WTC11 (cell line): ENCODE measurements at regions not wholly inside any gene's neighbourhood (a gene's known extent, or its start where the extent isn't known, plus 50 kb on each side); places are given as distances from the start of the nearest gene placed in this dataset.
"Not testable (repeated sequence)": the region's sequence is repeated elsewhere in the genome, so short reads cannot be mapped to it uniquely, and the experiment has no call there.

Experiments used
- ATAC-seq: fragments of 200-7000 bp; cut with Tn5 transposase; 2 replicates; pipeline ENCODE4 v1.10.0; 2021; ENCODE audit warnings: mild to moderate bottlenecking, moderate library complexity
- CTCF ChIA-PET: fragments of 300-600 bp; sonication (Branson Sonifier 250); formaldehyde crosslinking; loops from one replicate; lab custom pipeline; 2021; ENCODE audit warnings: antibody characterized with exemption; lab: Charles Lee
- POLR2A ChIA-PET: fragments of 350-600 bp; sonication (Branson Sonifier 250); formaldehyde crosslinking; loops from one replicate; lab custom pipeline; 2021; ENCODE audit warnings: antibody characterized with exemption; lab: Charles Lee
- DNase-seq: peaks from one replicate; pipeline ENCODE4 v3.0.0; 2021; ENCODE audit warnings: low spot score
- H3K27ac Mint-ChIP-seq: 2 replicates; pipeline ENCODE4 v1.8.0; 2021; ENCODE audit warnings: mixed read lengths
- H3K27me3 Mint-ChIP-seq: 2 replicates; pipeline ENCODE4 v1.8.0; 2021; ENCODE audit warnings: low read depth, mild to moderate bottlenecking, moderate library complexity, mixed read lengths
- H3K36me3 Mint-ChIP-seq: 2 replicates; pipeline ENCODE4 v1.8.0; 2021; ENCODE audit warnings: mixed read lengths
- H3K4me1 Mint-ChIP-seq: 2 replicates; pipeline ENCODE4 v1.8.0; 2022; ENCODE audit warnings: mixed read lengths
- H3K4me3 Mint-ChIP-seq: 2 replicates; pipeline ENCODE4 v1.8.0; 2021; ENCODE audit warnings: mild to moderate bottlenecking, moderate library complexity, mixed read lengths
- H3K9me3 Mint-ChIP-seq: 2 replicates; pipeline ENCODE4 v1.8.0; 2021; ENCODE audit warnings: mixed read lengths
- EMX1 ChIP-seq: fragments of 250-450 bp; sonication (Bioruptor Pico); IDR thresholded peaks from 2 replicates; pipeline ENCODE4 v1.8.0; 2021; ENCODE audit warnings: mild to moderate bottlenecking
- ESRRA ChIP-seq: sonication (generic); formaldehyde crosslinking; IDR thresholded peaks from 2 replicates; pipeline ENCODE4 v1.8.1; 2022; ENCODE audit warnings: mild to moderate bottlenecking, missing genetic modification reagents, borderline replicate concordance
- GTF2I ChIP-seq: fragments of 250-450 bp; sonication (Bioruptor Pico); conservative IDR thresholded peaks from 2 replicates; pipeline ENCODE4 v1.4.0; 2021; ENCODE audit warnings: mild to moderate bottlenecking
- HMGA2 ChIP-seq: fragments of 250-450 bp; sonication (Bioruptor Pico); IDR thresholded peaks from 2 replicates; pipeline ENCODE4 v1.4.0; 2021; ENCODE audit warnings: mild to moderate bottlenecking, moderate library complexity
- MXD4 ChIP-seq: fragments of 250-450 bp; sonication (Bioruptor Pico); IDR thresholded peaks from 2 replicates; pipeline ENCODE4 v1.8.0; 2021; ENCODE audit warnings: mild to moderate bottlenecking, moderate library complexity, borderline replicate concordance
- NR1H2 ChIP-seq: sonication (generic); formaldehyde crosslinking; IDR thresholded peaks from 2 replicates; pipeline ENCODE4 v1.9.0; 2021; ENCODE audit warnings: mild to moderate bottlenecking, moderate library complexity, missing genetic modification reagents
- NR2C2 ChIP-seq: sonication (generic); formaldehyde crosslinking; IDR thresholded peaks from 2 replicates; pipeline ENCODE4 v1.8.0; 2022; ENCODE audit warnings: mild to moderate bottlenecking, missing genetic modification reagents
- OVOL2 ChIP-seq: fragments of 250-450 bp; sonication (Bioruptor Pico); IDR thresholded peaks from 2 replicates; pipeline ENCODE4 v1.9.0; 2021; ENCODE audit warnings: mild to moderate bottlenecking, borderline replicate concordance
- RORB ChIP-seq: fragments of 250-450 bp; sonication (Bioruptor Pico); IDR thresholded peaks from 2 replicates; pipeline ENCODE4 v1.9.0; 2021; ENCODE audit warnings: mild to moderate bottlenecking
- ZNF396 ChIP-seq: fragments of 250-450 bp; sonication (Bioruptor Pico); IDR thresholded peaks from 2 replicates; pipeline ENCODE4 v1.8.0; 2021; ENCODE audit warnings: mild to moderate bottlenecking, moderate library complexity, borderline replicate concordance
- TF ChIP-seq, protein P1 (sequence below): fragments of 250-450 bp; sonication (Bioruptor Pico); IDR thresholded peaks from 2 replicates; pipeline ENCODE4 v1.8.0; 2021; ENCODE audit warnings: mild to moderate bottlenecking
- TF ChIP-seq, protein P2 (sequence below): sonication (generic); formaldehyde crosslinking; IDR thresholded peaks from 2 replicates; pipeline ENCODE4 v1.8.1; 2022; ENCODE audit warnings: mild to moderate bottlenecking, moderate library complexity, missing genetic modification reagents
- TF ChIP-seq, protein P3 (sequence below): sonication (generic); formaldehyde crosslinking; IDR thresholded peaks from 2 replicates; pipeline ENCODE4 v1.8.0; 2022; ENCODE audit warnings: missing genetic modification reagents
- TF ChIP-seq, protein P4 (sequence below): sonication (generic); formaldehyde crosslinking; IDR thresholded peaks from 2 replicates; pipeline ENCODE4 v1.8.1; 2023; ENCODE audit warnings: mild to moderate bottlenecking, moderate library complexity, missing genetic modification reagents
- TF ChIP-seq, protein P5 (sequence below): sonication (generic); formaldehyde crosslinking; IDR thresholded peaks from 2 replicates; pipeline ENCODE4 v1.8.0; 2022; ENCODE audit warnings: mild to moderate bottlenecking, missing genetic modification reagents
- TF ChIP-seq, protein P6 (sequence below): sonication (generic); formaldehyde crosslinking; IDR thresholded peaks from 2 replicates; pipeline ENCODE4 v1.8.1; 2023; ENCODE audit warnings: mild to moderate bottlenecking, missing genetic modification reagents
- TF ChIP-seq, protein P7 (sequence below): sonication (generic); formaldehyde crosslinking; IDR thresholded peaks from 2 replicates; pipeline ENCODE4 v1.8.1; 2023; ENCODE audit warnings: mild to moderate bottlenecking, missing genetic modification reagents, moderate library complexity

DNA sequence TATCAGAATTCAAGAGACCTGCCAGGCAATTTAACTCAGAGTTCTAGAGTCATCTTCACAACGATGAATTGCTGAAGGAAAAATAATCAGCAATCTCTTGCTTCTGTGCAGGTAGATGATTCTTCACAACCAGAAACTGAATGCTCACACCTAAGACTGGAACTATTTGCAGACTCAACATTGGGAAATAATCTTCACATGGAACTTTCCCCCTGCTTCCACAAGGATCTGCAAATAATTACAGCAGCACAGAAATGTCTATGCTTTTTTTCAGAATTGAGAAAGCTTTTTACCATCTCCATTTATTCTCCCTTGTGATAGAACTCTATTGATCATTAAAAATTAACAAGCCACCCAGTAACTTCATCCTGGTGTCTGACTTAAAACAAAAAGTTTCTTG is 282.8 kb downstream of the AHR start:
- TF ChIP-seq, protein P1, sequence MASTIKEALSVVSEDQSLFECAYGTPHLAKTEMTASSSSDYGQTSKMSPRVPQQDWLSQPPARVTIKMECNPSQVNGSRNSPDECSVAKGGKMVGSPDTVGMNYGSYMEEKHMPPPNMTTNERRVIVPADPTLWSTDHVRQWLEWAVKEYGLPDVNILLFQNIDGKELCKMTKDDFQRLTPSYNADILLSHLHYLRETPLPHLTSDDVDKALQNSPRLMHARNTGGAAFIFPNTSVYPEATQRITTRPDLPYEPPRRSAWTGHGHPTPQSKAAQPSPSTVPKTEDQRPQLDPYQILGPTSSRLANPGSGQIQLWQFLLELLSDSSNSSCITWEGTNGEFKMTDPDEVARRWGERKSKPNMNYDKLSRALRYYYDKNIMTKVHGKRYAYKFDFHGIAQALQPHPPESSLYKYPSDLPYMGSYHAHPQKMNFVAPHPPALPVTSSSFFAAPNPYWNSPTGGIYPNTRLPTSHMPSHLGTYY (CRISPR knock-in tag): no peak
- TF ChIP-seq NR2C2 (CRISPR knock-in tag): no peak
- Mint-ChIP-seq H3K27ac (no peak overlapping the region), H3K4me3 (no peak overlapping the region), H3K27me3 (peaks cover 4% of the 10 kb centered on the region; the same call in 1 of the 2 replicates), H3K9me3 (peaks cover 26% of the 10 kb centered on the region), H3K4me1 (no peaks in the 10 kb centered on the region), H3K36me3 (peaks cover 15% of the 10 kb centered on the region)
- POLR2A ChIA-PET: no interaction called here
- no peak for ATAC-seq
- CTCF ChIA-PET: no interaction called here
- no peak for DNase-seq

DNA sequence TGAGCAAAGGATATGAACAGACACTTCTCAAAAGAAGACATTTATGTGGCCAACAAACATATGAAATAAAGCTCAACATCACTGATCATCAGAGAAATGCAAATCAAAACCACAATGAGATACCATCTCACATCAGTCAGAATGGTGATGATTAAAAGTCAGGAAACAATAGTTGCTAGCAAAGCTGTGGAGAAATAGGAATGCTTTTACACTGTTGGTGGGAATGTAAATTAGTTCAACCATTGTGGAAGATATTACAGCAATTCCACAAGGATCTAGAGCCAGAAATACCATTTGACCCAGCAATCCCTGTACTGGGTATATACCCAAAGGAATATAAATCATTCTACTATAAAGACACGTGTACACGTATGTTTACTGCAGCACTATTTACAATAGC is 284.2 kb downstream of the AHR start:
- ATAC-seq, H3K4me1 Mint-ChIP-seq, H3K4me3 Mint-ChIP-seq, H3K36me3 Mint-ChIP-seq, CTCF ChIA-PET, H3K27me3 Mint-ChIP-seq, H3K27ac Mint-ChIP-seq, POLR2A ChIA-PET, DNase-seq: not testable (repeated sequence)
- H3K9me3 Mint-ChIP-seq: peaks cover 12% of the 10 kb centered on the region

DNA sequence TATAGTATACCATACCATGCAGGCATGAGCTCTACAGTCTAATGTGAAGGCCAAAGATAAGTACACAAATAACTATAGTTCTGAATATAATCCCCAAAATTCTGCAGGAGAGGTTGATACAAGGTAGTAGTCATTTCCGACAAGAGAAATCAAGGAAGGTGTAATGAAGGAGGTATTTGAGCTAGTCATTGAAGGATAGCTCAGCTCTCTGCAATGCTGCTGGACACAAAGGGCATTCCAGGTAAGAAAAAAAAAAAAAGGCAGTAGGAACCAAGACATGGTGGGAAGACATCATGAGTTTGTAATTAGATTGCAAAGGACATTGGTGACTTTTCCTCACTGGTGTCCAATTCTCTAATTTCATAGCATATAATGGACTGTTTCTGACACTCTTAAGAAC is 285.3 kb downstream of the AHR start:
- peaks cover under 1% of the 10 kb centered on the region; the same call in 1 of the 2 replicates for H3K9me3 Mint-ChIP-seq
- no peak overlapping the region for H3K4me3 Mint-ChIP-seq
- no peaks in the 10 kb centered on the region for H3K36me3 Mint-ChIP-seq
- ChIA-PET CTCF (no interaction called here), POLR2A (no interaction called here)
- H3K27me3 Mint-ChIP-seq: no peaks in the 10 kb centered on the region
- H3K27ac Mint-ChIP-seq: no peak overlapping the region
- DNase-seq: no peak
- TF ChIP-seq MXD4 (CRISPR knock-in tag) (no peak), RORB (CRISPR knock-in tag) (no peak)
- TF ChIP-seq, all 79 proteins: peak for 0
- H3K4me1 Mint-ChIP-seq: no peaks in the 10 kb centered on the region
- no peak for ATAC-seq

DNA sequence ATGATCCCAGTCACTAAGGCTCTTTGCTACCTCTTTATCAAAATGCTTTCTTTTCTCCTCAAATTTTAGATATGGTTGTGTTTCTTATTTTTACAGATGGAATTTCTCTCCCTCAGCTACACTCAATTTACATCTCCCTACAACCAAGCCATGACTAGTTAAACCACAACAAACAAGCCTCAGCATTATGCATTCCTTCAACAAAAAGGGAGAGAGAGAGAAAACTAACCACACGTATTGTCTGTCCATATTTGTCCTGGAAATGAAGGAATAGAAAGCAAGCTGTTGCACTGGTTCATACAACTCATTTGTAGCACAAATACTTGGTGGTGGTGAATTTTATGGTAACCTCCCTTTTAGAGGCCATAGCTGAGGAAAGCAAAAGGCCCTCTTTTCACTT is 286.4 kb downstream of the AHR start:
- ChIA-PET POLR2A (no interaction called here), CTCF (no interaction called here)
- H3K27me3 Mint-ChIP-seq: no peaks in the 10 kb centered on the region
- H3K4me3 Mint-ChIP-seq: no peak overlapping the region
- H3K36me3 Mint-ChIP-seq: no peaks in the 10 kb centered on the region
- no peak overlapping the region for H3K27ac Mint-ChIP-seq
- no peak for DNase-seq
- H3K9me3 Mint-ChIP-seq: no peaks in the 10 kb centered on the region
- no peak for ATAC-seq
- no peak for TF ChIP-seq HMGA2
- TF ChIP-seq ZNF396 (CRISPR knock-in tag): no peak
- no peak for TF ChIP-seq GTF2I (CRISPR knock-in tag)
- TF ChIP-seq, protein P2, sequence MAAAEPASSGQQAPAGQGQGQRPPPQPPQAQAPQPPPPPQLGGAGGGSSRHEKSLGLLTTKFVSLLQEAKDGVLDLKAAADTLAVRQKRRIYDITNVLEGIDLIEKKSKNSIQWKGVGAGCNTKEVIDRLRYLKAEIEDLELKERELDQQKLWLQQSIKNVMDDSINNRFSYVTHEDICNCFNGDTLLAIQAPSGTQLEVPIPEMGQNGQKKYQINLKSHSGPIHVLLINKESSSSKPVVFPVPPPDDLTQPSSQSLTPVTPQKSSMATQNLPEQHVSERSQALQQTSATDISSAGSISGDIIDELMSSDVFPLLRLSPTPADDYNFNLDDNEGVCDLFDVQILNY (CRISPR knock-in tag): no peak
- TF ChIP-seq ESRRA: no peak
- TF ChIP-seq, protein P3, sequence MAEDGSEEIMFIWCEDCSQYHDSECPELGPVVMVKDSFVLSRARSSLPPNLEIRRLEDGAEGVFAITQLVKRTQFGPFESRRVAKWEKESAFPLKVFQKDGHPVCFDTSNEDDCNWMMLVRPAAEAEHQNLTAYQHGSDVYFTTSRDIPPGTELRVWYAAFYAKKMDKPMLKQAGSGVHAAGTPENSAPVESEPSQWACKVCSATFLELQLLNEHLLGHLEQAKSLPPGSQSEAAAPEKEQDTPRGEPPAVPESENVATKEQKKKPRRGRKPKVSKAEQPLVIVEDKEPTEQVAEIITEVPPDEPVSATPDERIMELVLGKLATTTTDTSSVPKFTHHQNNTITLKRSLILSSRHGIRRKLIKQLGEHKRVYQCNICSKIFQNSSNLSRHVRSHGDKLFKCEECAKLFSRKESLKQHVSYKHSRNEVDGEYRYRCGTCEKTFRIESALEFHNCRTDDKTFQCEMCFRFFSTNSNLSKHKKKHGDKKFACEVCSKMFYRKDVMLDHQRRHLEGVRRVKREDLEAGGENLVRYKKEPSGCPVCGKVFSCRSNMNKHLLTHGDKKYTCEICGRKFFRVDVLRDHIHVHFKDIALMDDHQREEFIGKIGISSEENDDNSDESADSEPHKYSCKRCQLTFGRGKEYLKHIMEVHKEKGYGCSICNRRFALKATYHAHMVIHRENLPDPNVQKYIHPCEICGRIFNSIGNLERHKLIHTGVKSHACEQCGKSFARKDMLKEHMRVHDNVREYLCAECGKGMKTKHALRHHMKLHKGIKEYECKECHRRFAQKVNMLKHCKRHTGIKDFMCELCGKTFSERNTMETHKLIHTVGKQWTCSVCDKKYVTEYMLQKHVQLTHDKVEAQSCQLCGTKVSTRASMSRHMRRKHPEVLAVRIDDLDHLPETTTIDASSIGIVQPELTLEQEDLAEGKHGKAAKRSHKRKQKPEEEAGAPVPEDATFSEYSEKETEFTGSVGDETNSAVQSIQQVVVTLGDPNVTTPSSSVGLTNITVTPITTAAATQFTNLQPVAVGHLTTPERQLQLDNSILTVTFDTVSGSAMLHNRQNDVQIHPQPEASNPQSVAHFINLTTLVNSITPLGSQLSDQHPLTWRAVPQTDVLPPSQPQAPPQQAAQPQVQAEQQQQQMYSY (CRISPR knock-in tag): no peak
- no peak for TF ChIP-seq EMX1
- TF ChIP-seq, protein P4, sequence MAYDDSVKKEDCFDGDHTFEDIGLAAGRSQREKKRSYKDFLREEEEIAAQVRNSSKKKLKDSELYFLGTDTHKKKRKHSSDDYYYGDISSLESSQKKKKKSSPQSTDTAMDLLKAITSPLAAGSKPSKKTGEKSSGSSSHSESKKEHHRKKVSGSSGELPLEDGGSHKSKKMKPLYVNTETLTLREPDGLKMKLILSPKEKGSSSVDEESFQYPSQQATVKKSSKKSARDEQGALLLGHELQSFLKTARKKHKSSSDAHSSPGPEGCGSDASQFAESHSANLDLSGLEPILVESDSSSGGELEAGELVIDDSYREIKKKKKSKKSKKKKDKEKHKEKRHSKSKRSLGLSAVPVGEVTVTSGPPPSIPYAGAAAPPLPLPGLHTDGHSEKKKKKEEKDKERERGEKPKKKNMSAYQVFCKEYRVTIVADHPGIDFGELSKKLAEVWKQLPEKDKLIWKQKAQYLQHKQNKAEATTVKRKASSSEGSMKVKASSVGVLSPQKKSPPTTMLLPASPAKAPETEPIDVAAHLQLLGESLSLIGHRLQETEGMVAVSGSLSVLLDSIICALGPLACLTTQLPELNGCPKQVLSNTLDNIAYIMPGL (CRISPR knock-in tag): no peak
- TF ChIP-seq, protein P5, sequence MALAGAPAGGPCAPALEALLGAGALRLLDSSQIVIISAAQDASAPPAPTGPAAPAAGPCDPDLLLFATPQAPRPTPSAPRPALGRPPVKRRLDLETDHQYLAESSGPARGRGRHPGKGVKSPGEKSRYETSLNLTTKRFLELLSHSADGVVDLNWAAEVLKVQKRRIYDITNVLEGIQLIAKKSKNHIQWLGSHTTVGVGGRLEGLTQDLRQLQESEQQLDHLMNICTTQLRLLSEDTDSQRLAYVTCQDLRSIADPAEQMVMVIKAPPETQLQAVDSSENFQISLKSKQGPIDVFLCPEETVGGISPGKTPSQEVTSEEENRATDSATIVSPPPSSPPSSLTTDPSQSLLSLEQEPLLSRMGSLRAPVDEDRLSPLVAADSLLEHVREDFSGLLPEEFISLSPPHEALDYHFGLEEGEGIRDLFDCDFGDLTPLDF (CRISPR knock-in tag): no peak
- no peak for TF ChIP-seq NR2C2 (CRISPR knock-in tag)
- TF ChIP-seq OVOL2: no peak
- TF ChIP-seq, protein P6, sequence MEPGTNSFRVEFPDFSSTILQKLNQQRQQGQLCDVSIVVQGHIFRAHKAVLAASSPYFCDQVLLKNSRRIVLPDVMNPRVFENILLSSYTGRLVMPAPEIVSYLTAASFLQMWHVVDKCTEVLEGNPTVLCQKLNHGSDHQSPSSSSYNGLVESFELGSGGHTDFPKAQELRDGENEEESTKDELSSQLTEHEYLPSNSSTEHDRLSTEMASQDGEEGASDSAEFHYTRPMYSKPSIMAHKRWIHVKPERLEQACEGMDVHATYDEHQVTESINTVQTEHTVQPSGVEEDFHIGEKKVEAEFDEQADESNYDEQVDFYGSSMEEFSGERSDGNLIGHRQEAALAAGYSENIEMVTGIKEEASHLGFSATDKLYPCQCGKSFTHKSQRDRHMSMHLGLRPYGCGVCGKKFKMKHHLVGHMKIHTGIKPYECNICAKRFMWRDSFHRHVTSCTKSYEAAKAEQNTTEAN (CRISPR knock-in tag): no peak
- TF ChIP-seq, protein P7, sequence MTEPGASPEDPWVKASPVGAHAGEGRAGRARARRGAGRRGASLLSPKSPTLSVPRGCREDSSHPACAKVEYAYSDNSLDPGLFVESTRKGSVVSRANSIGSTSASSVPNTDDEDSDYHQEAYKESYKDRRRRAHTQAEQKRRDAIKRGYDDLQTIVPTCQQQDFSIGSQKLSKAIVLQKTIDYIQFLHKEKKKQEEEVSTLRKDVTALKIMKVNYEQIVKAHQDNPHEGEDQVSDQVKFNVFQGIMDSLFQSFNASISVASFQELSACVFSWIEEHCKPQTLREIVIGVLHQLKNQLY (CRISPR knock-in tag): no peak
- no peak for TF ChIP-seq NR1H2
- no peaks in the 10 kb centered on the region for H3K4me1 Mint-ChIP-seq
